Fibroblast of lung (primary cell): ENCODE measurements at regions not wholly inside any gene's neighbourhood (a gene's known extent, or its start where the extent isn't known, plus 50 kb on each side); places are given as distances from the start of the nearest gene placed in this dataset.

Experiments used
- CTCF ChIP-seq, 2 donors: IDR thresholded peaks in 1 of 2; conservative IDR thresholded peaks in 1 of 2; 1 replicate in 1 of 2; 2 replicates in 1 of 2; pipeline ENCODE4 v1.5.1; 2011 to 2012; ENCODE audit warnings: low read length in 2 of 2, control low read depth in 1 of 2, inconsistent platforms in 1 of 2, low read depth in 1 of 2, mild to moderate bottlenecking in 1 of 2
- EZH2 ChIP-seq: IDR thresholded peaks from 2 replicates; pipeline ENCODE4 v1.5.1; 2012; ENCODE audit warnings: low read length, control low read depth, mild to moderate bottlenecking; ENCODE audit errors: missing control alignments

- TF ChIP-seq EZH2 (no peak), CTCF (conservative IDR thresholded peaks at IDR 0.05 in 1 of 2, IDR thresholded peaks at IDR 0.05 in 1 of 2; ENCODE audit: low read depth in 1 of 2, low read length in 2 of 2) (no peak)
These were observed 640.6 kb downstream of the EPHA4 start for GRCh38 chr2:220931491-220931890.
